ENCODE measurements at regions not wholly inside any gene's neighbourhood (a gene's known extent, or its start where the extent isn't known, plus 50 kb on each side); places are given as distances from the start of the nearest gene placed in this dataset.

GRCh38 chr6:23681743-23682142 is 444.3 kb upstream of the NRSN1 start:
- TF ChIP-seq POLR2A (IDR thresholded peaks at IDR 0.05) = no peak
- TF ChIP-seq EP300 (IDR thresholded peaks at IDR 0.05) = no peak
- no peak for TF ChIP-seq CTCF (IDR thresholded peaks at IDR 0.05)
- no peak for TF ChIP-seq POLR2AphosphoS5 (IDR thresholded peaks at IDR 0.05)

Data from sigmoid colon (tissue), 4 donors.